ENCODE measurements at regions not wholly inside any gene's neighbourhood (a gene's known extent, or its start where the extent isn't known, plus 50 kb on each side); places are given as distances from the start of the nearest gene placed in this dataset.
A peak's percentile ranks its signal among the peaks of the same experiment; 100 is the strongest.

- intact Hi-C loops (cut with DNase I): no loop called here
- DNase-seq: peak; percentile 19 to 91 (median 64)
Measured at GRCh38 chr20:11267131-11267761, 593.4 kb upstream of the JAG1 start.

- peak in 1 of 42 donors; percentile 39 for DNase-seq
- intact Hi-C loops (cut with DNase I): no loop called here
Measured at GRCh38 chr20:11267762-11268335, 594.0 kb upstream of the JAG1 start.

GRCh38 chr20:11270566-11270965, 596.8 kb upstream of the JAG1 start:
- intact Hi-C loops (cut with DNase I): loop anchor here (5.0 to 10.0 kb wide), 2 partner anchors 596 to 718 kb away; partner anchors contain the start of gene JAG1
- DNase-seq: peak in 23 of 42 donors; percentile 7 to 78 (median 37)

GRCh38 chr20:11271319-11271718, 597.5 kb upstream of the JAG1 start:
- intact Hi-C loops (cut with DNase I): loop anchor here (5.0 to 10.0 kb wide), 2 partner anchors 597 to 719 kb away; partner anchors contain the start of gene JAG1
- no peak for DNase-seq

GRCh38 chr20:11271920-11272594, 598.3 kb upstream of the JAG1 start:
- no peak for DNase-seq
- intact Hi-C loops (cut with DNase I): loop anchor here (5.0 to 10.0 kb wide), 2 partner anchors 597 to 720 kb away; partner anchors contain the start of gene JAG1

- peak in 33 of 42 donors; percentile 13 to 87 (median 55) for DNase-seq
- intact Hi-C loops (cut with DNase I): loop anchor here (5.0 to 10.0 kb wide), 2 partner anchors 599 to 722 kb away; partner anchors contain the start of gene JAG1
Measured at GRCh38 chr20:11274141-11274594, 600.4 kb upstream of the JAG1 start.

GRCh38 chr20:11275740-11276139, 601.9 kb upstream of the JAG1 start:
- no peak for DNase-seq
- intact Hi-C loops (cut with DNase I): loop anchor here (10.0 kb wide), 1 partner anchor 601 kb away; the partner anchor contains the start of gene JAG1

- intact Hi-C loops (cut with DNase I): loop anchor here (10.0 kb wide), 1 partner anchor 602 kb away; the partner anchor contains the start of gene JAG1
- DNase-seq: no peak
Measured at GRCh38 chr20:11277170-11277569, 603.4 kb upstream of the JAG1 start.

GRCh38 chr20:11277858-11278257, 604.1 kb upstream of the JAG1 start:
- intact Hi-C loops (cut with DNase I): loop anchor here (10.0 kb wide), 1 partner anchor 603 kb away; the partner anchor contains the start of gene JAG1
- DNase-seq: no peak

GRCh38 chr20:11278461-11278860, 604.7 kb upstream of the JAG1 start:
- no peak for DNase-seq
- intact Hi-C loops (cut with DNase I): loop anchor here (10.0 kb wide), 1 partner anchor 604 kb away; the partner anchor contains the start of gene JAG1

- DNase-seq: no peak
- intact Hi-C loops (cut with DNase I): no loop called here
Measured at GRCh38 chr20:11281240-11281639, 607.4 kb upstream of the JAG1 start.

GRCh38 chr20:11281768-11282167, 608.0 kb upstream of the JAG1 start:
- intact Hi-C loops (cut with DNase I): no loop called here
- DNase-seq: no peak

- DNase-seq: no peak
- intact Hi-C loops (cut with DNase I): no loop called here
Measured at GRCh38 chr20:11287126-11287525, 613.3 kb upstream of the JAG1 start.

GRCh38 chr20:11296221-11296620, 621.5 kb upstream of the BTBD3 start:
- intact Hi-C loops (cut with DNase I): no loop called here
- DNase-seq: no peak

GRCh38 chr20:11296951-11297350, 620.7 kb upstream of the BTBD3 start:
- no peak for DNase-seq
- intact Hi-C loops (cut with DNase I): no loop called here

GRCh38 chr20:11301699-11302098, 616.0 kb upstream of the BTBD3 start:
- intact Hi-C loops (cut with DNase I): no loop called here
- no peak for DNase-seq

GRCh38 chr20:11302436-11302835, 615.3 kb upstream of the BTBD3 start:
- no peak for DNase-seq
- intact Hi-C loops (cut with DNase I): no loop called here

- intact Hi-C loops (cut with DNase I): no loop called here
- DNase-seq: no peak
Measured at GRCh38 chr20:11304795-11305194, 612.9 kb upstream of the BTBD3 start.

GRCh38 chr20:11305406-11305805, 612.3 kb upstream of the BTBD3 start:
- intact Hi-C loops (cut with DNase I): no loop called here
- no peak for DNase-seq
